Mesenchymal stem cell (in vitro differentiated cells and primary cell): ENCODE measurements at regions not wholly inside any gene's neighbourhood (a gene's known extent, or its start where the extent isn't known, plus 50 kb on each side); places are given as distances from the start of the nearest gene placed in this dataset.

Source experiments
- DNase-seq: peaks from one replicate; pipeline ENCODE4 v3.0.0-alpha.2; 2013
- H2AFZ ChIP-seq: one replicate; pipeline ENCODE4 v1.6.1; 2013; ENCODE audit warnings: low read depth, mild to moderate bottlenecking, control low read depth, inconsistent platforms, low read length, moderate library complexity
- H2AK5ac ChIP-seq: 2 replicates; pipeline ENCODE4 v1.6.1; 2013; ENCODE audit warnings: low read length, moderate library complexity, mild to moderate bottlenecking, inconsistent platforms; ENCODE audit not compliant: severe bottlenecking
- H2BK120ac ChIP-seq: one replicate; pipeline ENCODE4 v1.6.1; 2013; ENCODE audit warnings: low read depth, mild to moderate bottlenecking, inconsistent platforms, low read length, moderate library complexity
- H2BK12ac ChIP-seq, 2 experiments: one replicate each; pipeline ENCODE4 v1.6.1; 2013; ENCODE audit warnings: inconsistent platforms in 2 of 2, low read length in 2 of 2, mild to moderate bottlenecking in 2 of 2, moderate library complexity in 2 of 2, control low read depth in 1 of 2
- H2BK15ac ChIP-seq: one replicate; pipeline ENCODE4 v1.6.1; 2013; ENCODE audit warnings: mild to moderate bottlenecking, low read depth, inconsistent platforms; ENCODE audit not compliant: poor library complexity, severe bottlenecking
- H2BK5ac ChIP-seq: 2 replicates; pipeline ENCODE4 v1.6.1; 2013; ENCODE audit warnings: low read depth, mild to moderate bottlenecking, low read length, control low read depth, inconsistent platforms; ENCODE audit not compliant: poor library complexity, severe bottlenecking
- H3K14ac ChIP-seq, 2 experiments: one replicate each; pipeline ENCODE4 v1.6.1; 2013; ENCODE audit warnings: inconsistent platforms in 2 of 2, low read length in 2 of 2, control low read depth in 1 of 2, mild to moderate bottlenecking in 1 of 2, moderate library complexity in 1 of 2
- H3K18ac ChIP-seq, 2 experiments: one replicate each; pipeline ENCODE4 v1.6.1; 2013; ENCODE audit warnings: inconsistent platforms in 2 of 2, low read length in 2 of 2, control low read depth in 1 of 2, low read depth in 1 of 2, mild to moderate bottlenecking in 1 of 2
- H3K23ac ChIP-seq, 2 experiments: one replicate each; pipeline ENCODE4 v1.6.1; 2013; ENCODE audit warnings: inconsistent platforms in 2 of 2, low read length in 2 of 2, mild to moderate bottlenecking in 2 of 2, moderate library complexity in 2 of 2, control low read depth in 1 of 2
- H3K27ac ChIP-seq: 2 replicates; pipeline ENCODE4 v1.5.1; 2013; ENCODE audit warnings: mild to moderate bottlenecking, moderate library complexity, low read length, control low read depth, inconsistent platforms; ENCODE audit not compliant: poor library complexity, severe bottlenecking
- H3K27me3 ChIP-seq, 2 experiments: 2 replicates each; pipeline versions ENCODE4 v1.6.1 to v1.7.0; 2013; ENCODE audit warnings: low read length in 2 of 2, mild to moderate bottlenecking in 2 of 2, moderate library complexity in 2 of 2, control low read depth in 1 of 2, inconsistent platforms in 1 of 2; ENCODE audit not compliant: control insufficient read depth in 1 of 2, insufficient read depth in 1 of 2
- H3K36me3 ChIP-seq, 2 experiments: 2 replicates each; pipeline versions ENCODE4 v1.6.1 to v1.7.0; 2013; ENCODE audit warnings: low read length in 2 of 2, control low read depth in 1 of 2, inconsistent platforms in 1 of 2, low read depth in 1 of 2, mild to moderate bottlenecking in 1 of 2; ENCODE audit not compliant: insufficient read depth in 2 of 2, control insufficient read depth in 1 of 2
- H3K4ac ChIP-seq, 2 experiments: one replicate each; pipeline ENCODE4 v1.6.1; 2013; ENCODE audit warnings: inconsistent platforms in 2 of 2, low read length in 2 of 2, mild to moderate bottlenecking in 2 of 2, moderate library complexity in 2 of 2, control low read depth in 1 of 2, low read depth in 1 of 2
- H3K4me1 ChIP-seq: 2 replicates; pipeline ENCODE4 v1.6.1; 2013; ENCODE audit warnings: low read depth, low read length, control low read depth; ENCODE audit not compliant: control insufficient read depth, insufficient read depth
- H3K4me2 ChIP-seq: 2 replicates; pipeline ENCODE4 v1.6.1; 2013; ENCODE audit warnings: low read length, mild to moderate bottlenecking, inconsistent platforms; ENCODE audit not compliant: poor library complexity, severe bottlenecking
- H3K4me3 ChIP-seq, 2 experiments: 2 replicates each; pipeline versions ENCODE4 v1.5.1 to v1.7.0; 2013; ENCODE audit warnings: low read length in 2 of 2, mild to moderate bottlenecking in 2 of 2, control low read depth in 1 of 2, low read depth in 1 of 2; ENCODE audit not compliant: insufficient read depth in 1 of 2
- H3K79me1 ChIP-seq: replicated peaks from 2 replicates; pipeline ENCODE4 v1.6.1; 2013; ENCODE audit warnings: mild to moderate bottlenecking, control low read depth, low read length, inconsistent platforms; ENCODE audit not compliant: poor library complexity, severe bottlenecking
- H3K9ac ChIP-seq: 2 replicates; pipeline ENCODE4 v1.7.0; 2013; ENCODE audit warnings: mild to moderate bottlenecking, low read length, moderate library complexity
- H3K9me3 ChIP-seq: 2 replicates; pipeline ENCODE4 v1.7.0; 2013; ENCODE audit warnings: mild to moderate bottlenecking, low read length; ENCODE audit not compliant: control insufficient read depth
- H4K8ac ChIP-seq: one replicate; pipeline ENCODE4 v1.6.1; 2013; ENCODE audit warnings: inconsistent platforms, mild to moderate bottlenecking, low read length, moderate library complexity
- H4K91ac ChIP-seq: one replicate; pipeline ENCODE4 v1.6.1; 2013; ENCODE audit warnings: mild to moderate bottlenecking, low read length, inconsistent platforms
- WGBS: methylation state at CpG from one replicate; pipeline ENCODE4 v1.1.7; 2013; ENCODE audit warnings: mixed read lengths; 5-methylcytosine and 5-hydroxymethylcytosine counted together

- no peak overlapping the region for H4K8ac ChIP-seq
- H3K18ac ChIP-seq = no peak overlapping the region
These were observed 315.0 kb downstream of the JRKL start for GRCh38 chr11:96704847-96705246.

GRCh38 chr11:96706761-96707160 lies 316.9 kb downstream of the JRKL start:
- no peak overlapping the region for H2BK120ac ChIP-seq
- no peak overlapping the region for H3K4me3 ChIP-seq
- no peak overlapping the region for H3K4me2 ChIP-seq
- H2AFZ ChIP-seq = no peak overlapping the region
- no peaks in the 10 kb centered on the region for H3K36me3 ChIP-seq
- 75% methylated on average over 2 of the region's 3 CpGs for WGBS
- no peak overlapping the region for H2BK5ac ChIP-seq
- H3K9ac ChIP-seq = no peak overlapping the region
- DNase-seq = no peak
- no peak overlapping the region for H3K23ac ChIP-seq
- H3K27ac ChIP-seq = no peak overlapping the region
- H4K8ac ChIP-seq = no peak overlapping the region
- H3K4ac ChIP-seq = no peak overlapping the region
- H2AK5ac ChIP-seq = no peak overlapping the region
- no peaks in the 10 kb centered on the region for H3K9me3 ChIP-seq
- H3K14ac ChIP-seq = no peak overlapping the region
- no peak overlapping the region for H2BK15ac ChIP-seq
- H3K18ac ChIP-seq = no peak overlapping the region
- H3K27me3 ChIP-seq = no peaks in the 10 kb centered on the region
- H4K91ac ChIP-seq = no peak overlapping the region
- H3K79me1 ChIP-seq = no peaks in the 10 kb centered on the region
- H2BK12ac ChIP-seq = no peak overlapping the region
- H3K4me1 ChIP-seq = no peaks in the 10 kb centered on the region

More at GRCh38 chr11:96704847-96705246, 315.0 kb downstream of the JRKL start:
- no peak overlapping the region for H3K4me2 ChIP-seq
- H3K14ac ChIP-seq = no peak overlapping the region
- H2BK5ac ChIP-seq = no peak overlapping the region
- no peak overlapping the region for H2BK15ac ChIP-seq
- H3K4ac ChIP-seq = no peak overlapping the region
- no peak overlapping the region for H3K23ac ChIP-seq
- DNase-seq = no peak
- no peak overlapping the region for H2AFZ ChIP-seq
- no peak overlapping the region for H2AK5ac ChIP-seq
- 67% methylated on average over 2 of the region's 3 CpGs for WGBS
- H3K36me3 ChIP-seq = no peaks in the 10 kb centered on the region
- no peak overlapping the region for H3K4me3 ChIP-seq
- H2BK12ac ChIP-seq = no peak overlapping the region
- H3K79me1 ChIP-seq = no peaks in the 10 kb centered on the region
- H3K9me3 ChIP-seq = no peaks in the 10 kb centered on the region
- no peak overlapping the region for H4K91ac ChIP-seq
- no peak overlapping the region for H3K9ac ChIP-seq
- H3K27me3 ChIP-seq = no peaks in the 10 kb centered on the region
- H3K4me1 ChIP-seq = no peaks in the 10 kb centered on the region
- no peak overlapping the region for H2BK120ac ChIP-seq
- no peak overlapping the region for H3K27ac ChIP-seq

- Histone ChIP-seq H3K27ac (no peak overlapping the region), H2BK120ac (no peak overlapping the region), H3K23ac (no peak overlapping the region), H4K91ac (no peak overlapping the region), H3K4me3 (no peak overlapping the region), H3K9ac (no peak overlapping the region), H2BK12ac (no peak overlapping the region), H3K9me3 (no peaks in the 10 kb centered on the region), H2BK15ac (no peak overlapping the region), H2BK5ac (no peak overlapping the region), H4K8ac (no peak overlapping the region), H3K18ac (no peak overlapping the region), H3K4me2 (no peak overlapping the region), H3K4ac (no peak overlapping the region), H3K79me1 (no peaks in the 10 kb centered on the region), H3K36me3 (no peaks in the 10 kb centered on the region), H3K4me1 (no peaks in the 10 kb centered on the region), H2AK5ac (no peak overlapping the region), H3K14ac (no peak overlapping the region), H2AFZ (no peak overlapping the region), H3K27me3 (no peaks in the 10 kb centered on the region)
- no peak for DNase-seq
These were observed 317.5 kb downstream of the JRKL start for GRCh38 chr11:96707273-96707672.

- WGBS = 18% methylated on average over 2 of the region's 4 CpGs
These were observed 318.5 kb downstream of the JRKL start for GRCh38 chr11:96708219-96708878.

More at GRCh38 chr11:96708219-96708878, 318.5 kb downstream of the JRKL start:
- DNase-seq = peak; percentile 25
- Histone ChIP-seq H3K23ac (no peak overlapping the region), H3K4ac (no peak overlapping the region), H3K4me3 (no peak overlapping the region), H2BK12ac (no peak overlapping the region), H2BK5ac (no peak overlapping the region), H4K91ac (no peak overlapping the region), H2BK15ac (no peak overlapping the region), H2AFZ (no peak overlapping the region), H3K36me3 (no peaks in the 10 kb centered on the region), H3K9ac (no peak overlapping the region), H2AK5ac (no peak overlapping the region), H3K27ac (no peak overlapping the region), H3K18ac (no peak overlapping the region), H2BK120ac (no peak overlapping the region), H4K8ac (no peak overlapping the region), H3K4me2 (no peak overlapping the region), H3K27me3 (no peaks in the 10 kb centered on the region), H3K9me3 (no peaks in the 10 kb centered on the region), H3K4me1 (no peaks in the 10 kb centered on the region), H3K79me1 (no peaks in the 10 kb centered on the region), H3K14ac (peak overlapping the region in 1 of 2 experiments; percentile 9)
